GM21526 (cell line): ENCODE measurements at regions not wholly inside any gene's neighbourhood (a gene's known extent, or its start where the extent isn't known, plus 50 kb on each side); places are given as distances from the start of the nearest gene placed in this dataset.

ENCODE experiments used
- ATAC-seq: cut with Tn5 transposase; IDR thresholded peaks from one replicate; pipeline ENCODE4 v1.9.1; 2021; ENCODE audit warnings: moderate library complexity; ENCODE audit not compliant: unreplicated experiment, low FRiP score

DNA sequence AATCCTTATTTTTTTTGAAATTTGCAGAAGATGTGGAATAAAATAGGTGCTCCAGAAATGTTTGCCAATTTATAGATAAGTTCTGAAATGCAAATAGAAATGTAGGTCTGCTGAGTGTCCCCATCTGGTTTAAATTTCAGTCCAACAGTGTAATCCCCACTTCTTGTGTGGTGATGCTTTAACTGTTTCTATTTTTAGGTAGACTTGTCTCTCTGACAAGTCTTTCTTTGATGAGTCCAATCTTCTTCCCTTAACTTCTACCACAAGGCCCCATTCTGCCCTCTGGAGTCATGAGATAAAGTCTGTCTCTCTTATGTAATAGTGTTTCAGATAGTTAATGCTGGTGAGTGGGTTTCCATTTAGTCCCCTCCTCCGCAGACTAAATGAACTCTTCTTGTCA lies 390.4 kb downstream of the RFC3 start:
- no peak for ATAC-seq

DNA sequence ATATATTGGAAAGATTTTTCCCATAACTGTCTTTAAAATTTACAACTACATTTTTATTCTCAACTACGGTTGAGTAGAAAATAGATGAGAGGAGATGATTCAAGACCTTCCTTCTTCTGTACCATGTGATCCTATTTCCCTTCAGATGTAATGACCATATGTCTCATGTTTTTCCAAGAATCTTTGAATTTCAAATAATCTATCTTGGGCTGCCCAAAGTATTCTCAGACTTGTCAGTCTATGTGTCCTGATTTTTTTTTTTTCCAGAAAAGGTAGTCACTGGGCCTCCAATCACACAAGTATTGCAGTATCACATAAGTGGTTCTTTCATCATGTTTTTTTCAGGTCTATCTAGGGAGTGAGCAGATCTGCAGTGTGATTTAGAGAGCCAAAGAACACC lies 392.4 kb downstream of the RFC3 start:
- ATAC-seq: no peak

GRCh38 chr13:34214686-34215085 lies 396.7 kb downstream of the RFC3 start:
- no peak for ATAC-seq

DNA sequence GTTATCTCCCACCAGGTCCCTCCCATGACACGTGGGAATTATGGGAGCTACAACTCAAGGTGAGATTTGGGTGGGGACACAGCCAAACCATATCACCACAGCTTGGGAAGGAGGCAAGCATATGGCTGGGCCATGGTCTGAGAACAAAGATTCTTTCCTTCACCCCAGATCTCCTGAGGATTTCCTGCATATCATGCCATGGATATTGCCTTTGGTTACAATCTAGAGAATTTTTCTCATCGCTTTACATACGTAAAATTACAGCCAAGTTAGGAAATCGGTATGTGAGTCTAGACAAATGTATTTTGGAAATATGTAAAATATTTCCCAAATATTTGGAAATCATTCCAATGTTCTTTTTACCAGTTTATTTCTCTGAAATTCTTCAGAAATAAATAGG lies 398.3 kb downstream of the RFC3 start:
- no peak for ATAC-seq

DNA sequence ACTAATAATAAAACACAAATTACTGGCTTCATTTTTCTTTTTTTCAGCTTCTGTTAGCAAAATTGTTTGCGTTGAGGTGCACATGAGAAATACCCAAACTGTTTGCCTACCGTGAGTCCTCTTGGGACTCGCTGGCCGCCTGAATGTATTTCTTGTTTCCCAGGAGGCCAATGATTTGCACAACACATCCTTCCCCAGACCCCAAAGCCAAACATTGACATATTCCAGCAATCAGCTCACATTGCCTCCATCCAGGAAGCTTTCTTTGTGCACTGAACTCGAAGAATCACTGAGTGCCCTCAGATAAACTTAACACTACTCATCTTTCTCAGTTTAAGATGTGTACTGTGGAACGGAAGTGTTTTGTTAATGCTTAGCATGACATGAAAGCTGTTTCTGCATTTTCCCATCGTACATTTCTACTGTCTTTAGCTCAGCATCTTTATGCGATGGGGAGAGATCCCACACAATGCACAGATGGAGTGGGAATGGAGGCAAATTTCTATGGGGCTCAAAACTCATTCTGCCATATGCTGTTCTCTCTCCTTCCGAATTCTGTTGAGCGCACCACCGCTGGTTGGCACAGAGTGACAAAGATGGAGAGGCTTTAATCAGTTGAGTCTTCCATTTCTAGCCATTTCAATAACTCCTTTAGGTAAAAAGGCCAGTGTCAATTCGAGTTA lies 399.5 kb downstream of the RFC3 start:
- no peak for ATAC-seq

DNA sequence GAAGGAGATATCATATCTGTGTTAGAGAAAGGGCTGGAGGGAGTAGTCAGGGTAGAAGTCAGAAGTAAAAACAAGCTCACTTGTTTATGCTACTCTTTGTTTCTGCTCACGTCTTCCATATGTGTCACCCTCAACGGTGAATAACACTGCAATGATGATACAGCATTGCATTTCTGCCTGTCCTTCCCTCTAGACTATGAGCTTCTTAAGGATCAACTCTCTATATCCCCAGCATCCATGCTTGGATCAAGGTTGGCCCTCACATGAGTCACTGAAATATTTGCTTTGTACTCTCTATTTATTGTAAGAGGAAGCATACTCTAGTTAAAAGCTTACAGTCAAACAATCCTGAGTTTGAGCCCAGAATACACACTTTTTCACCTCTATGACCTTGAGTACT lies 406.0 kb downstream of the RFC3 start:
- no peak for ATAC-seq

GRCh38 chr13:34224877-34225276 lies 406.9 kb downstream of the RFC3 start:
- ATAC-seq: no peak

DNA sequence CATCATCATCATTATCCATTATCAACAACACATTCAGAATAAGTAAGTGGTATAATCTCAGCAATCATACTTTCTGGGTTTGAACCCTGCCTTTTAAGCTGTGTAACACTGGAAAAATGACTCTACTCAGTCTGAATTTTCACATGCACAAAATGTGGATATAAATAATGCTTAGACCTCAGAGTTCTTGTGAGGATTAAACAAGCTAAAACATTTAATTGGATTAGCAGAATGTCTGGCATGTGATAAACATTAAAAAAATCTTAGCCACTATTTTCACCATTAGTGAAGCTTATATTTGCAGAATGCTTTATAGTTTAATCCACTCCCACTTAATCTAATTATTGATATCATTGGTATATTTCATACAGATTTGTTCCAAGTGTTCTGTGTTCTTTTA lies 412.3 kb downstream of the RFC3 start:
- ATAC-seq: no peak

GRCh38 chr13:34241332-34241731 lies 423.4 kb downstream of the RFC3 start:
- no peak for ATAC-seq

GRCh38 chr13:34243403-34243802 lies 425.5 kb downstream of the RFC3 start:
- no peak for ATAC-seq

DNA sequence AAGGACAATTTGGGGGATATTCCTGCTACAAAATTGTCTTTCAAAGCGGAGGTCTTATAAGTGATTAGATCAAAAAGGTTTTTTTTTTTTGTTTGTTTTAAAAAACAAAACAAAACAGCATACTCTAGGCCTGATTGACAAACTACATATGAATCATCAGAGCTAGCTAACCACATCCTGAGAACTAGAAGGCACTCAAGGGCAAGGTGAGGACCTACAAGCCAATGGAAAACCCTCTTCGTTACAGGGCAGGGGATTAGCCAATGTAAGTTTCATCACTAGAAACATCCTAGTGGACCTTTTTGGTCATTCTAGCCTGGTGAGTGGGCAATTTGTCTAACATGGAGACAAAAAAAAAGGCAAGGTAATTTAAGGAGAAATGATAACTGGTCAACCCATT lies 428.6 kb downstream of the RFC3 start:
- ATAC-seq: no peak

DNA sequence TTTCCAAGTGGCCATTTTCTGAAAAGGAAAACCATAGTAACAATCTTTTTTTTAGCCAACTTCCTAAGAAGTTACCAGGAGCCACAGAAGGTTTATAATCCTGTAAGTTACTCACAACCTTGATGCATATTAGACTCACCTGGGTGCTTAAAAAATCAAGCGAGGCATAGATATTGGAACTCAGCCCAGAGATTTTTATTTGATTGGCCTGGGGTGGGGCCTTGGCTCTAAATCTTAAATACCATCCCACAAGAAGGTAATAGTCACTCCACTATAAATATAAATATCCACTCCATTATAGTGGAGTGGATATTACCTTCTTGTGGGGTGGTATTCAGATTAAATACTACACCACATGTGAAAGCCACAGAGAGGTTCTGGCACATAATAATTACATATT lies 429.6 kb downstream of the RFC3 start:
- ATAC-seq: no peak

GRCh38 chr13:34249546-34250039 lies 431.6 kb downstream of the RFC3 start:
- no peak for ATAC-seq

DNA sequence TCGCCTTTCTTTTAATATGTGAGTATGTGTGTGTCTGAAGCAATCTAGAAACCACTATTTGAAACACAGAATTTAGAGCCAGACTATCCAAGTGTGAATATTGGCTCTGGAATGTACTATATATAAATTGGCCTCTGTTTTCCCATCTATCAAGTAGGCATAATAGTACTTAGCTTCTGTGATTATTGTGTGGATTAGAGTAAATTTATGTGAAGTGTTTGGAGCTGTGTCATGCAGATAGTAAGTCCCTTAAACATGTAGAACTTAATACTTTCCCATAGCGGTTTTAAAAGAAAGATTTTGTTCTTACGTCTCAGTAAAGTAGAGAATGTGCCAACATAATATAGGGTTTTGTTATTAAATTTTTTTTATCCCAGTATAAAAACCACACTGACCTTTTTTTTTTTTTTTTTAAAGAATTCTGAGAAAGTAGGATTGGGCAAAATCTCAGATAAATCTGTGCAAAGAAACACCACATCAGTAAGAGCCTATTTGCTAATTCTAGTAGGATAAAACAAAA lies 432.3 kb downstream of the RFC3 start:
- ATAC-seq: no peak

DNA sequence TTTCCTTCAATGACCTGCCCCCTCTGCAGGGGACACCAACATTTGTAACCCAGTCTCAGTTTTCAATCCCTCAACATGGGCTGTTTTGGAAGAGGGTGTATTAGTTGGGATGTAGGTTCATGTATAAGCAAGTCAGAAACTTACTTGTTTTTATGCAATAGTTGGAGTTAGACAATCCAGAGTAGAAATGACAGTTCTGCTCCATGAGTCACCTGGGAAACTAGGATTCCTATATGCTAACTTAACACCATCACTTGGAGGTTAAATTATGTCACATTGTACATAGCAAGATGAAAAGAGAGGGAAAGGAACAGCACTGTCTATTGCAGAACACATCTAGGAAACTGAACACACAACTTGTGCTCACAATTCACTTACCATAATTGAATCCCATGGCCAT lies 436.4 kb downstream of the RFC3 start:
- ATAC-seq: no peak

DNA sequence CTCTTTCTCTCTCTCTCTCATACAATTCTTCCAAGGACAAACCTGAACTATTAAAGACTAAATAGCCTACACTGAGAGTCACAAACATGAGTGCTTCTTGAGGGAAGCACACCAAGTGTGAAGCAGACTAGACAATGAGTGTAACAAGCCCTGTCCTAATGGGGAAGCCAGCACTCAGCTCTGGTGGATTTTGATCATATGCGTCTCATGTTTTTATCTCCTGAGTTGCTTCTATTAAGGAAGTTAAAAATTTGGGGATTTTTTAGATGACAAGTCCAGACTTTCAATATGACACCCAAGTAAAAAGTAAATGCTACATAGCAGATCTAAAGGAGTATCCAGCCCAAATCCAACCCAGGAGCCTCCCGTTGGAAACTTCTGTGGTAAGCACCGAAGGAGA lies 437.8 kb downstream of the RFC3 start:
- ATAC-seq: no peak

DNA sequence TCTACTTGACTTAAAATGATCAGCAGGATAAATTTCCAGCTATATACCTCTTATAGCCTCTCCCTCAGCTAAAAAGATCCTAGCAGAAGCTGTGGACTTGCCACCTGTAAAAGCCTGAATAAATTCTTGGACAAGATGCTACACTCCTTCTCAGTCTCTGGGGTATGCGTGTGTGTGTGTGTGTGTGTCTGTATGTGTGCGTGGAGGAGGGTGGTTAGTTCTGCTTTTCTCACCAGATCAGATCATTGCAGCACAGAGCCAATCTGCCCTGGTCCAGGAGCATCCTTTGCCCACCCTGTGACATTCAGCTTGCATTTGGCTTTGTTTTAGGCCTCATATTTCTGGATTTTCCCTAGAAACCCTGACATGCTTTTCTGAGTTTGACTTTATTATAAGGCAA lies 438.3 kb downstream of the RFC3 start:
- no peak for ATAC-seq

- no peak for ATAC-seq
Observed at GRCh38 chr13:34257966-34258365, 440.0 kb downstream of the RFC3 start.

DNA sequence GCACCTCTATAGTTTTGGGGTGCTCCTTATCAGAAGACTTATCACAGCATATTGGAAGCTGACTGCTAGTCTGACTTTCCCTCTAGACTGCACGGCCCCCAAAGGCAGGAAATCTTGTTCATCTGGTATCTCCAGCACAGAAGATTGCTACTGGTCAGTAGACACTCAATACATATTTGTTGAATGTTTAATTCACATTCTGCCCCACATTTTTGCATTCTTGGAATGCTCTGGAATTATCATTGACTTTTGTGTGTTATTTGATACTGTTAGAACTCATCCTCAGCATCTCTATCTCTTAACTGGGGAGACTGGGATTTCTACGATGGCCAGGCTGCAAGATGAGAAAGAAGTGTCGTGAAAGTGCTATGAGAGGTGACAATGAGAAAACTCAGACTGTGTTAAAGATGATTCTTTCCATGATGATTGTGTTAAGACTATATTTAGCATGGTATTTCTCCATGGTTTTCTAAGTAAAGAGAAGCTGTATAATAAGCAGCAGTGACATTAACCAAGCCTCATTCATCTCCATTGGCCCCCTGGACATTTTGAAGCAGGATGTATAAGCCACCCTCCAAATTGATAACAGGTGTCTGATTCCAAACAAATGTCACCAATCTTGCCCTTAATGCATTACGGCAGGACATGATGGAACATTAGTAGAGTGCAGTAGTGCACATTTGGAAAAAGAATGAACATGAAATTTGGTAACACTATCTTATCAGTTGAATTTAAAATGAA lies 440.9 kb downstream of the RFC3 start:
- ATAC-seq: no peak

- no peak for ATAC-seq
Observed at GRCh38 chr13:34263681-34264080, 445.7 kb downstream of the RFC3 start.

GRCh38 chr13:34265046-34265679 lies 447.2 kb downstream of the RFC3 start:
- no peak for ATAC-seq
